ENCODE measurements at regions not wholly inside any gene's neighbourhood (a gene's known extent, or its start where the extent isn't known, plus 50 kb on each side); places are given as distances from the start of the nearest gene placed in this dataset.

DNA sequence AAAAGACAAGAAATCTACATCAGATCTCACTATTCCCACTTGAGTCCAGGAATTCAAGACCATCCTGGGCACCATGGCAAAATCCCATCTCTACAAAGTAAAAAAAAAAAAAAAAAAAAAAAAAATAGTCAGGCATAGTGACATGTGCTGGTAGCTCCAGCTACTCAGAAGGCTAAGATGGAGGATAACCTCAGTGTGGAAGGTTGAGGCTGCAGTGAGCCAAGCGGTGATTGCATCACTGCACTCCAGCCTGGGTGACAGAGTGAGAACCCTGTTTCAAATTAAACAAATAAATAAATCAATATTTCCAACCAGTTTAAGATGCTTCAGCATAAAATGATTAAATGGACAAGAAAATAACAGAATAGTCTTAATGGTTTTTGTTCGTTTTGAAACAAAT is 197.4 kb downstream of the DSEL start:
- Histone ChIP-seq H2BK15ac (ENCODE audit: low read depth, low read length) (no peak overlapping the region), H3K4me1 (ENCODE audit: insufficient read depth, low read length) (no peaks in the 10 kb centered on the region), H2AK5ac (ENCODE audit: insufficient read length, low read length) (no peak overlapping the region), H3K14ac (ENCODE audit: insufficient read depth, low read length) (no peak overlapping the region), H2BK120ac (ENCODE audit: low read depth, low read length, poor library complexity, severe bottlenecking) (no peak overlapping the region), H3K23ac (ENCODE audit: insufficient read length, low read depth, low read length) (no peak overlapping the region), H3K27ac (ENCODE audit: insufficient read length, low read depth, low read length) (no peak overlapping the region), H3T11ph (ENCODE audit: low read length) (no peak overlapping the region), H4K20me1 (ENCODE audit: control insufficient read depth, insufficient read depth, insufficient read length) (no peaks in the 10 kb centered on the region), H3K79me2 (ENCODE audit: insufficient read depth, low read length) (no peaks in the 10 kb centered on the region), H3K23me2 (ENCODE audit: insufficient read length, low read depth, low read length, poor library complexity, severe bottlenecking) (no peaks in the 10 kb centered on the region), H3K9me3 (ENCODE audit: control insufficient read depth, low read depth, low read length) (no peaks in the 10 kb centered on the region), H2BK20ac (ENCODE audit: low read depth, low read length, poor library complexity, severe bottlenecking) (no peak overlapping the region), H4K91ac (ENCODE audit: insufficient read length, low read depth, low read length) (no peak overlapping the region), H3K4ac (ENCODE audit: low read depth, low read length) (no peak overlapping the region), H3K79me1 (ENCODE audit: insufficient read depth, low read depth, low read length, poor library complexity, severe bottlenecking) (no peaks in the 10 kb centered on the region), H3K9ac (ENCODE audit: extremely low read depth, insufficient read length, low read length) (no peak overlapping the region), H2BK12ac (ENCODE audit: insufficient read length, low read depth, low read length) (no peak overlapping the region), H2BK5ac (ENCODE audit: insufficient read length, low read length) (no peak overlapping the region), H2AFZ (ENCODE audit: low read length) (no peak overlapping the region), H3K56ac (ENCODE audit: insufficient read length, low read depth, low read length) (no peak overlapping the region), H4K8ac (replicated peaks; ENCODE audit: insufficient read length, low read depth, low read length) (no peak overlapping the region), H3K4me2 (ENCODE audit: insufficient read depth, insufficient read length, low read length) (no peak overlapping the region), H4K5ac (ENCODE audit: insufficient read length, low read depth, low read length) (no peak overlapping the region), H3K18ac (ENCODE audit: insufficient read length, low read depth, low read length) (no peak overlapping the region), H3K27me3 (ENCODE audit: insufficient read depth, low read length) (no peaks in the 10 kb centered on the region; the same call in 1 of the 2 replicates)
- WGBS (ENCODE audit: extremely low coverage, insufficient read length, low lambda C conversion rate), result no CpG with 5 or more reads among the region's 2 CpGs
- Mint-ChIP-seq H3K27ac (no peak overlapping the region), H3K36me3 (ENCODE audit: insufficient read depth in 1 of 3, low read depth in 3 of 3) (no peaks in the 10 kb centered on the region), H3K9me3 (no peaks in the 10 kb centered on the region; a peak in 1 of 5 replicates), H3K27me3 (ENCODE audit: low read depth) (no peaks in the 10 kb centered on the region), H3K4me3 (no peak overlapping the region), H3K4me1 (peaks cover 8% of the 10 kb centered on the region in 2 experiments; a peak in 3 of 4 replicates)
- TF ChIP-seq CTCF (conservative IDR thresholded peaks at IDR 0.05), result no peak
- no peak for DNase-seq
